ENCODE measurements at regions not wholly inside any gene's neighbourhood (a gene's known extent, or its start where the extent isn't known, plus 50 kb on each side); places are given as distances from the start of the nearest gene placed in this dataset.

- Histone ChIP-seq H3K27me3 (ENCODE audit: control insufficient read depth in 3 of 3, insufficient read depth in 3 of 3, low read length in 2 of 3) (peaks cover 0 to 2% (median 0%) of the 10 kb centered on the region in 3 donors), H3K36me3 (ENCODE audit: control insufficient read depth in 4 of 4, insufficient read depth in 4 of 4, low read length in 4 of 4) (no peaks in the 10 kb centered on the region), H3K9ac (ENCODE audit: insufficient read depth in 1 of 2, low read length in 2 of 2) (no peak overlapping the region), H3K4me1 (ENCODE audit: control insufficient read depth in 5 of 5, insufficient read depth in 5 of 5, low read length in 5 of 5) (no peaks in the 10 kb centered on the region), H3K27ac (ENCODE audit: low read depth in 1 of 2, low read length in 1 of 2) (no peak overlapping the region), H3K9me3 (ENCODE audit: control insufficient read depth in 4 of 4, insufficient read depth in 3 of 4, low read length in 3 of 4) (no peaks in the 10 kb centered on the region), H3K4me3 (no peak overlapping the region)
- no peak for ATAC-seq (ENCODE audit: insufficient read depth, low FRiP score)
- no peak for TF ChIP-seq CTCF (IDR thresholded peaks at IDR 0.05; ENCODE audit: control extremely low read depth, extremely low read depth)
- DNase-seq = no peak
- 75 to 91% methylated on average over 4 of the region's 4 CpGs for WGBS, 2 donors
Observed at GRCh38 chrX:138006180-138006579, 440.3 kb downstream of the ZIC3 start.

GRCh38 chrX:138008281-138008680 is 442.4 kb downstream of the ZIC3 start:
- ATAC-seq (ENCODE audit: insufficient read depth, low FRiP score) (no peak), DNase-seq (no peak)
- 43 to 45% methylated on average over 5 of the region's 5 CpGs for WGBS, 2 donors
- H3K4me3 ChIP-seq = no peak overlapping the region
- no peak overlapping the region for H3K9ac ChIP-seq (ENCODE audit: insufficient read depth in 1 of 2, low read length in 2 of 2)
- TF ChIP-seq CTCF (IDR thresholded peaks at IDR 0.05; ENCODE audit: control extremely low read depth, extremely low read depth) = no peak
- H3K27ac ChIP-seq (ENCODE audit: low read depth in 1 of 2, low read length in 1 of 2) = no peak overlapping the region
- H3K9me3 ChIP-seq (ENCODE audit: control insufficient read depth in 4 of 4, insufficient read depth in 3 of 4, low read length in 3 of 4) = no peaks in the 10 kb centered on the region
- no peaks in the 10 kb centered on the region for H3K36me3 ChIP-seq (ENCODE audit: control insufficient read depth in 4 of 4, insufficient read depth in 4 of 4, low read length in 4 of 4)
- H3K27me3 ChIP-seq (ENCODE audit: control insufficient read depth in 3 of 3, insufficient read depth in 3 of 3, low read length in 2 of 3) = peaks cover 0 to 5% (median 3%) of the 10 kb centered on the region in 3 donors
- no peaks in the 10 kb centered on the region for H3K4me1 ChIP-seq (ENCODE audit: control insufficient read depth in 5 of 5, insufficient read depth in 5 of 5, low read length in 5 of 5)

GRCh38 chrX:138011468-138011867 is 445.5 kb downstream of the ZIC3 start:
- H3K9me3 ChIP-seq (ENCODE audit: control insufficient read depth in 4 of 4, insufficient read depth in 3 of 4, low read length in 3 of 4) = no peaks in the 10 kb centered on the region
- H3K4me1 ChIP-seq (ENCODE audit: control insufficient read depth in 5 of 5, insufficient read depth in 5 of 5, low read length in 5 of 5) = no peaks in the 10 kb centered on the region
- H3K36me3 ChIP-seq (ENCODE audit: control insufficient read depth in 4 of 4, insufficient read depth in 4 of 4, low read length in 4 of 4) = no peaks in the 10 kb centered on the region
- WGBS, 2 donors = 81 to 97% methylated on average over 2 of the region's 2 CpGs
- no peak overlapping the region for H3K4me3 ChIP-seq
- H3K27me3 ChIP-seq (ENCODE audit: control insufficient read depth in 3 of 3, insufficient read depth in 3 of 3, low read length in 2 of 3) = peaks cover 0 to 4% (median 3%) of the 10 kb centered on the region in 3 donors
- H3K27ac ChIP-seq (ENCODE audit: low read depth in 1 of 2, low read length in 1 of 2) = no peak overlapping the region
- no peak for ATAC-seq (ENCODE audit: insufficient read depth, low FRiP score)
- H3K9ac ChIP-seq (ENCODE audit: insufficient read depth in 1 of 2, low read length in 2 of 2) = no peak overlapping the region
- TF ChIP-seq CTCF (IDR thresholded peaks at IDR 0.05; ENCODE audit: control extremely low read depth, extremely low read depth) = no peak
- no peak for DNase-seq

GRCh38 chrX:138014577-138014976 is 448.6 kb downstream of the ZIC3 start:
- TF ChIP-seq CTCF (IDR thresholded peaks at IDR 0.05; ENCODE audit: control extremely low read depth, extremely low read depth) = no peak
- no peak overlapping the region for H3K27ac ChIP-seq (ENCODE audit: low read depth in 1 of 2, low read length in 1 of 2)
- no peak for ATAC-seq (ENCODE audit: insufficient read depth, low FRiP score)
- peaks cover 2 to 3% (median 3%) of the 10 kb centered on the region in 3 donors for H3K27me3 ChIP-seq (ENCODE audit: control insufficient read depth in 3 of 3, insufficient read depth in 3 of 3, low read length in 2 of 3)
- DNase-seq = no peak
- H3K4me3 ChIP-seq = no peak overlapping the region
- 48 to 56% methylated on average over 3 of the region's 3 CpGs for WGBS, 2 donors
- no peak overlapping the region for H3K9ac ChIP-seq (ENCODE audit: insufficient read depth in 1 of 2, low read length in 2 of 2)
- H3K9me3 ChIP-seq (ENCODE audit: control insufficient read depth in 4 of 4, insufficient read depth in 3 of 4, low read length in 3 of 4) = no peaks in the 10 kb centered on the region
- H3K4me1 ChIP-seq (ENCODE audit: control insufficient read depth in 5 of 5, insufficient read depth in 5 of 5, low read length in 5 of 5) = peaks cover 0 to 5% (median 0%) of the 10 kb centered on the region in 5 donors
- no peaks in the 10 kb centered on the region for H3K36me3 ChIP-seq (ENCODE audit: control insufficient read depth in 4 of 4, insufficient read depth in 4 of 4, low read length in 4 of 4)
